ENCODE measurements at regions not wholly inside any gene's neighbourhood (a gene's known extent, or its start where the extent isn't known, plus 50 kb on each side); places are given as distances from the start of the nearest gene placed in this dataset.

DNA sequence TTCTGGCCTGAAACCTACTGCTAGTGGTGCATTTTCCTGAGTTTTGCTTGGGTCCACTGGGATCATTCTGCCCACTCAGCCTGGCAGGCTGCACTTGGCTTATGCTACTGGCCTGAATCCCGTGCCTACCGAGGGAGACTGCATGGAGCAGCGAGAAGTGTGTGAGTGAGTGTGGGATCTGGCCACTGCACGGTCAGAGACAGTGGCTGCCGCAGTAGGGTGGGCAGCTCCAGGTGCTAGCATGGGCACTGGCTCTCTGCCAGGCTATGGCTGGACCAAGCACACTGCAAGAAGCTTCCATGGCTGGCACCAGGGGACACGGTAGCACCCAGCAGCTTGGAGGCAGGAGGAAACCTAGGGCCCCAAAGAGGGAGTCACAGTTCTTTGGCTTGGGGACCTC, 1058.7 kb upstream of the ACO1 start:
- no peak overlapping the region for H3K4me3 ChIP-seq (replicated peaks in 1 of 3; ENCODE audit: insufficient read depth in 1 of 3, low read depth in 2 of 3, low read length in 3 of 3)
- ChIA-PET POLR2A (no interaction called here), CTCF (ENCODE audit: low intra/inter-chr PET ratio, low total read pairs) (no interaction called here)
- H3K36me3 ChIP-seq (replicated peaks in 1 of 2; ENCODE audit: control insufficient read depth in 1 of 2, insufficient read depth in 2 of 2, low read length in 2 of 2), result no peaks in the 10 kb centered on the region
- intact Hi-C loops (cut with micrococcal nuclease; ENCODE audit: unreplicated experiment), result no loop called here
- no peak for DNase-seq (ENCODE audit: low spot score)
- no peak for FAIRE-seq
- no peak overlapping the region for H3K9ac ChIP-seq (ENCODE audit: insufficient read depth, low read depth, low read length)
- no TSS peak for BruUV-seq (replicated peaks)
- H3K4me2 ChIP-seq (ENCODE audit: low read depth, low read length), result no peak overlapping the region
- no peaks in the 10 kb centered on the region for H4K20me1 ChIP-seq (ENCODE audit: insufficient read depth, low read length)
- no peaks in the 10 kb centered on the region for H3K79me2 ChIP-seq (ENCODE audit: insufficient read depth, low read length)
- ATAC-seq, result no peak
- no peaks in the 10 kb centered on the region for H3K4me1 ChIP-seq (ENCODE audit: insufficient read depth, low read length)
- peaks cover 0 to 2% of the 10 kb centered on the region in 2 experiments; a peak in 1 of 5 replicates for H3K27me3 ChIP-seq (ENCODE audit: control insufficient read depth in 1 of 2, insufficient read depth in 2 of 2, low read length in 2 of 2)
- in situ Hi-C loops (cut with HindIII; ENCODE audit: extremely low pct_ligation_motif_present, low pct_unique_long_range_greater_than_20kb), result no loop called here
- H2AFZ ChIP-seq (ENCODE audit: low read length), result no peak overlapping the region
- H3K9me3 ChIP-seq (ENCODE audit: low read length), result no peaks in the 10 kb centered on the region
- H3K27ac ChIP-seq (ENCODE audit: extremely low read length, insufficient read depth, low read length), result no peak overlapping the region
- 0% methylated on average over 3 of the region's 6 CpGs for WGBS (ENCODE audit: low lambda C conversion rate)
- TF ChIP-seq ZNF337 (CRISPR knock-in tag; IDR thresholded peaks at IDR 0.05; ENCODE audit: borderline replicate concordance, low read depth), result no peak
- no peak for TF ChIP-seq ZFP36L2 (CRISPR knock-in tag; IDR thresholded peaks at IDR 0.05)
- TF ChIP-seq ZNF383 (CRISPR knock-in tag; IDR thresholded peaks at IDR 0.05; ENCODE audit: borderline replicate concordance), result no peak
- no peak for TF ChIP-seq ZNF782 (CRISPR knock-in tag; IDR thresholded peaks at IDR 0.05; ENCODE audit: borderline replicate concordance)
- no peak for TF ChIP-seq ZNF776 (CRISPR knock-in tag; IDR thresholded peaks at IDR 0.05)
- no peak for TF ChIP-seq SP1 (IDR thresholded peaks at IDR 0.05)
- TF ChIP-seq SP1 (CRISPR knock-in tag; IDR thresholded peaks at IDR 0.05), result no peak
- TF ChIP-seq, protein P1, sequence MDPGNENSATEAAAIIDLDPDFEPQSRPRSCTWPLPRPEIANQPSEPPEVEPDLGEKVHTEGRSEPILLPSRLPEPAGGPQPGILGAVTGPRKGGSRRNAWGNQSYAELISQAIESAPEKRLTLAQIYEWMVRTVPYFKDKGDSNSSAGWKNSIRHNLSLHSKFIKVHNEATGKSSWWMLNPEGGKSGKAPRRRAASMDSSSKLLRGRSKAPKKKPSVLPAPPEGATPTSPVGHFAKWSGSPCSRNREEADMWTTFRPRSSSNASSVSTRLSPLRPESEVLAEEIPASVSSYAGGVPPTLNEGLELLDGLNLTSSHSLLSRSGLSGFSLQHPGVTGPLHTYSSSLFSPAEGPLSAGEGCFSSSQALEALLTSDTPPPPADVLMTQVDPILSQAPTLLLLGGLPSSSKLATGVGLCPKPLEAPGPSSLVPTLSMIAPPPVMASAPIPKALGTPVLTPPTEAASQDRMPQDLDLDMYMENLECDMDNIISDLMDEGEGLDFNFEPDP (CRISPR knock-in tag; conservative IDR thresholded peaks at IDR 0.05), result no peak
- TF ChIP-seq, protein P2, sequence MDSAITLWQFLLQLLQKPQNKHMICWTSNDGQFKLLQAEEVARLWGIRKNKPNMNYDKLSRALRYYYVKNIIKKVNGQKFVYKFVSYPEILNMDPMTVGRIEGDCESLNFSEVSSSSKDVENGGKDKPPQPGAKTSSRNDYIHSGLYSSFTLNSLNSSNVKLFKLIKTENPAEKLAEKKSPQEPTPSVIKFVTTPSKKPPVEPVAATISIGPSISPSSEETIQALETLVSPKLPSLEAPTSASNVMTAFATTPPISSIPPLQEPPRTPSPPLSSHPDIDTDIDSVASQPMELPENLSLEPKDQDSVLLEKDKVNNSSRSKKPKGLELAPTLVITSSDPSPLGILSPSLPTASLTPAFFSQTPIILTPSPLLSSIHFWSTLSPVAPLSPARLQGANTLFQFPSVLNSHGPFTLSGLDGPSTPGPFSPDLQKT (CRISPR knock-in tag; IDR thresholded peaks at IDR 0.05; ENCODE audit: borderline replicate concordance), result no peak
- no peak for TF ChIP-seq ZNF446 (CRISPR knock-in tag; IDR thresholded peaks at IDR 0.05)
- TF ChIP-seq, protein P3, sequence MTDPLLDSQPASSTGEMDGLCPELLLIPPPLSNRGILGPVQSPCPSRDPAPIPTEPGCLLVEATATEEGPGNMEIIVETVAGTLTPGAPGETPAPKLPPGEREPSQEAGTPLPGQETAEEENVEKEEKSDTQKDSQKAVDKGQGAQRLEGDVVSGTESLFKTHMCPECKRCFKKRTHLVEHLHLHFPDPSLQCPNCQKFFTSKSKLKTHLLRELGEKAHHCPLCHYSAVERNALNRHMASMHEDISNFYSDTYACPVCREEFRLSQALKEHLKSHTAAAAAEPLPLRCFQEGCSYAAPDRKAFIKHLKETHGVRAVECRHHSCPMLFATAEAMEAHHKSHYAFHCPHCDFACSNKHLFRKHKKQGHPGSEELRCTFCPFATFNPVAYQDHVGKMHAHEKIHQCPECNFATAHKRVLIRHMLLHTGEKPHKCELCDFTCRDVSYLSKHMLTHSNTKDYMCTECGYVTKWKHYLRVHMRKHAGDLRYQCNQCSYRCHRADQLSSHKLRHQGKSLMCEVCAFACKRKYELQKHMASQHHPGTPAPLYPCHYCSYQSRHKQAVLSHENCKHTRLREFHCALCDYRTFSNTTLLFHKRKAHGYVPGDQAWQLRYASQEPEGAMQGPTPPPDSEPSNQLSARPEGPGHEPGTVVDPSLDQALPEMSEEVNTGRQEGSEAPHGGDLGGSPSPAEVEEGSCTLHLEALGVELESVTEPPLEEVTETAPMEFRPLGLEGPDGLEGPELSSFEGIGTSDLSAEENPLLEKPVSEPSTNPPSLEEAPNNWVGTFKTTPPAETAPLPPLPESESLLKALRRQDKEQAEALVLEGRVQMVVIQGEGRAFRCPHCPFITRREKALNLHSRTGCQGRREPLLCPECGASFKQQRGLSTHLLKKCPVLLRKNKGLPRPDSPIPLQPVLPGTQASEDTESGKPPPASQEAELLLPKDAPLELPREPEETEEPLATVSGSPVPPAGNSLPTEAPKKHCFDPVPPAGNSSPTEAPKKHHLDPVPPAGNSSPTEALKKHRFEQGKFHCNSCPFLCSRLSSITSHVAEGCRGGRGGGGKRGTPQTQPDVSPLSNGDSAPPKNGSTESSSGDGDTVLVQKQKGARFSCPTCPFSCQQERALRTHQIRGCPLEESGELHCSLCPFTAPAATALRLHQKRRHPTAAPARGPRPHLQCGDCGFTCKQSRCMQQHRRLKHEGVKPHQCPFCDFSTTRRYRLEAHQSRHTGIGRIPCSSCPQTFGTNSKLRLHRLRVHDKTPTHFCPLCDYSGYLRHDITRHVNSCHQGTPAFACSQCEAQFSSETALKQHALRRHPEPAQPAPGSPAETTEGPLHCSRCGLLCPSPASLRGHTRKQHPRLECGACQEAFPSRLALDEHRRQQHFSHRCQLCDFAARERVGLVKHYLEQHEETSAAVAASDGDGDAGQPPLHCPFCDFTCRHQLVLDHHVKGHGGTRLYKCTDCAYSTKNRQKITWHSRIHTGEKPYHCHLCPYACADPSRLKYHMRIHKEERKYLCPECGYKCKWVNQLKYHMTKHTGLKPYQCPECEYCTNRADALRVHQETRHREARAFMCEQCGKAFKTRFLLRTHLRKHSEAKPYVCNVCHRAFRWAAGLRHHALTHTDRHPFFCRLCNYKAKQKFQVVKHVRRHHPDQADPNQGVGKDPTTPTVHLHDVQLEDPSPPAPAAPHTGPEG (CRISPR knock-in tag; IDR thresholded peaks at IDR 0.05), result no peak
- no peak for TF ChIP-seq ZNF781 (CRISPR knock-in tag; IDR thresholded peaks at IDR 0.05; ENCODE audit: borderline replicate concordance, not compliant biosample characterization)
- TF ChIP-seq ZNF547 (CRISPR knock-in tag; IDR thresholded peaks at IDR 0.05), result no peak
- TF ChIP-seq ZNF496 (CRISPR knock-in tag; IDR thresholded peaks at IDR 0.05; ENCODE audit: insufficient replicate concordance), result no peak
- TF ChIP-seq KLF15 (CRISPR knock-in tag; IDR thresholded peaks at IDR 0.05; ENCODE audit: borderline replicate concordance), result no peak
